Retinal pigment epithelial cell (primary cell): ENCODE measurements at regions not wholly inside any gene's neighbourhood (a gene's known extent, or its start where the extent isn't known, plus 50 kb on each side); places are given as distances from the start of the nearest gene placed in this dataset.

Experiments
- DNase-seq: peaks from one replicate; pipeline ENCODE4 v3.0.0-alpha.2; 2010; ENCODE audit warnings: low read depth
- H3K4me3 ChIP-seq: 2 replicates; pipeline ENCODE4 v1.5.1; 2011; ENCODE audit warnings: mild to moderate bottlenecking, low read length, control low read depth, moderate library complexity
- CTCF ChIP-seq: conservative IDR thresholded peaks from 2 replicates; pipeline ENCODE4 v1.5.1; 2011; ENCODE audit warnings: low read depth, low read length, control low read depth, inconsistent platforms

GRCh38 chr14:104390941-104391901 is 188.3 kb upstream of the C14orf180 start:
- no peak overlapping the region for H3K4me3 ChIP-seq
- TF ChIP-seq CTCF, result no peak
- no peak for DNase-seq

- no peak overlapping the region for H3K4me3 ChIP-seq
Observed at GRCh38 chr14:104392001-104392395, 187.6 kb upstream of the C14orf180 start.

GRCh38 chr14:104392396-104393198 is 187.0 kb upstream of the C14orf180 start:
- TF ChIP-seq CTCF, result no peak
- no peak for DNase-seq
- H3K4me3 ChIP-seq, result no peak overlapping the region

More at GRCh38 chr14:104392001-104392395, 187.6 kb upstream of the C14orf180 start:
- DNase-seq, result no peak
- no peak for TF ChIP-seq CTCF

GRCh38 chr14:104393199-104393897 is 186.2 kb upstream of the C14orf180 start:
- DNase-seq, result no peak
- H3K4me3 ChIP-seq, result no peak overlapping the region
- no peak for TF ChIP-seq CTCF

GRCh38 chr14:104393898-104394381 is 185.6 kb upstream of the C14orf180 start:
- no peak overlapping the region for H3K4me3 ChIP-seq
- no peak for DNase-seq
- TF ChIP-seq CTCF, result no peak

- no peak for DNase-seq
- no peak overlapping the region for H3K4me3 ChIP-seq
- no peak for TF ChIP-seq CTCF
Observed at GRCh38 chr14:104394409-104394851, 185.1 kb upstream of the C14orf180 start.
